HepG2 (cell line): ENCODE measurements at regions not wholly inside any gene's neighbourhood (a gene's known extent, or its start where the extent isn't known, plus 50 kb on each side); places are given as distances from the start of the nearest gene placed in this dataset.

Experiments
- ATAC-seq: fragments of 200-7000 bp; cut with Tn5 transposase; 3 replicates; pipeline ENCODE4 v1.9.1; 2020; ENCODE audit warnings: mild to moderate bottlenecking, moderate library complexity
- BruUV-seq: library from RNA; stranded (reverse); fragments of 400-500 nt; replicated peaks from 2 replicates; lab custom pipeline; 2021; lab: Mats Ljungman, UMichigan
- CTCF ChIA-PET: fragments of 300-600 bp; formaldehyde crosslinking; extraction: SDS; loops from one replicate; lab custom pipeline; 2021; ENCODE audit warnings: low total read pairs, inconsistent platforms, low intra/inter-chr PET ratio; lab: Yijun Ruan, JAX
- POLR2A ChIA-PET: fragments of 350-600 bp; sonication (Branson Sonifier 250); formaldehyde crosslinking; loops from one replicate; lab custom pipeline; 2020; ENCODE audit warnings: antibody characterized with exemption, inconsistent platforms; lab: Yijun Ruan, JAX
- DNase-seq: peaks from one replicate; pipeline ENCODE4 v3.0.0-alpha.2; 2015; ENCODE audit warnings: low spot score
- FAIRE-seq: peaks from 3 replicates; lab custom pipeline; 2011; peaks lifted over from hg19 to GRCh38; lab: Jason Lieb, UNC
- H2AFZ ChIP-seq: one replicate; pipeline ENCODE4 v1.6.1; 2011; ENCODE audit warnings: low read length, inconsistent platforms
- H3K27ac ChIP-seq: fragments of 300-600 bp; 3 replicates; pipeline ENCODE4 v1.8.0; 2011; ENCODE audit warnings: mixed run types, mild to moderate bottlenecking, mixed read lengths, low read length, inconsistent platforms; ENCODE audit not compliant: insufficient read depth; ENCODE audit errors: extremely low read length
- H3K27me3 ChIP-seq, 2 experiments: fragments of 200-600 bp in 1 of 2; 2 replicates in 1 of 2; 3 replicates in 1 of 2; pipeline versions ENCODE4 v1.6.0 to v1.8.0; 2011; ENCODE audit warnings: low read length in 2 of 2, mild to moderate bottlenecking in 2 of 2, moderate library complexity in 2 of 2, inconsistent platforms in 1 of 2; ENCODE audit not compliant: insufficient read depth in 2 of 2, control insufficient read depth in 1 of 2
- H3K36me3 ChIP-seq, 2 experiments: fragments of 200-600 bp in 1 of 2; replicated peaks in 1 of 2; 2 replicates in 1 of 2; 3 replicates in 1 of 2; pipeline versions ENCODE4 v1.5.1 to v1.8.0; 2011; ENCODE audit warnings: low read length in 2 of 2, inconsistent platforms in 1 of 2; ENCODE audit not compliant: insufficient read depth in 2 of 2, control insufficient read depth in 1 of 2
- H3K4me1 ChIP-seq: 2 replicates; pipeline ENCODE4 v1.5.1; 2012; ENCODE audit warnings: low read length, inconsistent platforms; ENCODE audit not compliant: insufficient read depth
- H3K4me2 ChIP-seq: 2 replicates; pipeline ENCODE4 v1.6.0; 2011; ENCODE audit warnings: low read depth, low read length, inconsistent platforms
- H3K4me3 ChIP-seq, 3 experiments: fragments of 200-600 bp in 1 of 3; sonication (generic), shearing (Covaris generic) in 1 of 3; replicated peaks in 1 of 3; 2 replicates each; pipeline ENCODE4 v1.5.1; 2011 to 2016; ENCODE audit warnings: low read length in 3 of 3, inconsistent platforms in 2 of 3, low read depth in 2 of 3, mild to moderate bottlenecking in 2 of 3, control low read depth in 1 of 3, mixed read lengths in 1 of 3; ENCODE audit not compliant: insufficient read depth in 1 of 3
- H3K79me2 ChIP-seq: one replicate; pipeline ENCODE4 v1.6.1; 2011; ENCODE audit warnings: low read length, inconsistent platforms; ENCODE audit not compliant: insufficient read depth
- H3K9ac ChIP-seq: 2 replicates; pipeline ENCODE4 v1.6.0; 2011; ENCODE audit warnings: mild to moderate bottlenecking, low read depth, low read length, inconsistent platforms; ENCODE audit not compliant: insufficient read depth
- H3K9me3 ChIP-seq: 2 replicates; pipeline ENCODE4 v1.5.1; 2012; ENCODE audit warnings: mild to moderate bottlenecking, low read length
- H4K20me1 ChIP-seq: 2 replicates; pipeline ENCODE4 v1.6.0; 2011; ENCODE audit warnings: inconsistent platforms, mild to moderate bottlenecking, low read length, moderate library complexity; ENCODE audit not compliant: insufficient read depth
- FOXJ3 ChIP-seq: sonication (generic); formaldehyde crosslinking; IDR thresholded peaks from 2 replicates; pipeline ENCODE4 v1.4.0; 2020; ENCODE audit warnings: missing genetic modification reagents, mild to moderate bottlenecking, borderline replicate concordance
- HHEX ChIP-seq: IDR thresholded peaks from 2 replicates; pipeline ENCODE4 v1.6.1; 2016; ENCODE audit warnings: control low read depth
- MAFF ChIP-seq: IDR thresholded peaks from 2 replicates; pipeline ENCODE4 v1.6.1; 2011; ENCODE audit warnings: low read depth, low read length, improper control_type of control experiment
- MAFK ChIP-seq, 2 experiments: IDR thresholded peaks in 1 of 2; conservative IDR thresholded peaks in 1 of 2; 2 replicates each; pipeline ENCODE4 v1.6.1; 2011; ENCODE audit warnings: improper control_type of control experiment in 2 of 2, low read length in 2 of 2
- MEF2D ChIP-seq: sonication (generic); formaldehyde crosslinking; IDR thresholded peaks from 2 replicates; pipeline ENCODE4 v1.5.1; 2020; ENCODE audit warnings: mild to moderate bottlenecking, missing genetic modification reagents
- ZNF883 ChIP-seq: sonication (generic); formaldehyde crosslinking; IDR thresholded peaks from 2 replicates; pipeline ENCODE4 v1.5.1; 2020; ENCODE audit warnings: mild to moderate bottlenecking, missing genetic modification reagents; ENCODE audit errors: not compliant biosample characterization
- WGBS: methylation state at CpG from one replicate; pipeline ENCODE4 v1.1.6; 2017; ENCODE audit warnings: low lambda C conversion rate; 5-methylcytosine and 5-hydroxymethylcytosine counted together
- in situ Hi-C: cut with HindIII; loops from 2 replicates; pipeline ENCODE4 v1.10.0; 2017; ENCODE audit warnings: low pct_unique_long_range_greater_than_20kb; ENCODE audit not compliant: extremely low pct_ligation_motif_present
- intact Hi-C: fragments of 100-400 bp; cut with micrococcal nuclease; formaldehyde crosslinking; loops from one replicate; pipeline ENCODE4 v1.10.0; 2022; ENCODE audit not compliant: unreplicated experiment

- POLR2A ChIA-PET, result no interaction called here
- Histone ChIP-seq H3K27me3 (no peaks in the 10 kb centered on the region), H2AFZ (no peak overlapping the region), H3K4me3 (no peak overlapping the region), H3K9ac (no peak overlapping the region), H4K20me1 (no peaks in the 10 kb centered on the region), H3K4me1 (no peaks in the 10 kb centered on the region), H3K79me2 (no peaks in the 10 kb centered on the region), H3K4me2 (no peak overlapping the region), H3K36me3 (no peaks in the 10 kb centered on the region), H3K9me3 (no peaks in the 10 kb centered on the region), H3K27ac (no peak overlapping the region)
- in situ Hi-C loops (no loop called here), intact Hi-C loops (no loop called here)
- WGBS, result 2% methylated on average over 1 of the region's 1 CpG
- no TSS peak for BruUV-seq
- no peak for TF ChIP-seq FOXJ3
- TF ChIP-seq MAFK (conservative IDR thresholded peaks at IDR 0.05 in 1 of 2, IDR thresholded peaks at IDR 0.05 in 1 of 2; ENCODE audit: low read length in 2 of 2), result peak in 1 of 2 experiments; percentile 44; a peak in 1 of 4 replicates
- no peak for TF ChIP-seq HHEX (CRISPR knock-in tag)
- FAIRE-seq (no peak), ATAC-seq (no peak), DNase-seq (no peak)
- CTCF ChIA-PET, result no interaction called here
Measured at GRCh38 chr2:164234074-164234473, 387.2 kb downstream of the GRB14 start.

DNA sequence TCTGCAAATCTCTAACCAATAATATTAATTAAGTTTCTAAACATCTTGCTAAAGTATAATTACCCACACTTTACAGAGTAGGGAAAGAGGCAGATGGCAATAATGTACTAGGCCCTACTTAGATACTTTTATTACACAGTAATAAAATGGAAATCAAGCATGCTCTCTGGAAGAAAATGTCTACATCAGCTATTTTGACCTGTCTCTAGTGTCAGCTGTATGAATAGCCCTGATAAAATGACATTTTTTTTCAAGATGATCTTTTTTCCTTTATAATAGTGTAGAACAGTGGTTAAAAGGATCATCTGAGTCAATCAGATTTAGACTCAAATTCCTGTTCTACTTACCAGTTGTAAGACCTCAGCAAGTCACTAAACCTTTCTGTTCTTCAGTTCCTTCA lies 397.3 kb downstream of the GRB14 start:
- H3K4me2 ChIP-seq, result no peak overlapping the region
- no peak overlapping the region for H3K27ac ChIP-seq
- H3K9ac ChIP-seq, result no peak overlapping the region
- TF ChIP-seq ZNF883 (CRISPR knock-in tag) (no peak), MEF2D (CRISPR knock-in tag) (no peak), MAFK (conservative IDR thresholded peaks at IDR 0.05 in 1 of 2, IDR thresholded peaks at IDR 0.05 in 1 of 2; ENCODE audit: low read length in 2 of 2) (peak; percentile 93 to 95), MAFF (peak; percentile 93)
- no peak for DNase-seq
- intact Hi-C loops (no loop called here), in situ Hi-C loops (no loop called here)
- no peak for ATAC-seq
- H3K4me1 ChIP-seq, result no peaks in the 10 kb centered on the region
- no peak for FAIRE-seq
- POLR2A ChIA-PET, result no interaction called here
- CTCF ChIA-PET, result no interaction called here
- no peak overlapping the region for H2AFZ ChIP-seq
- H3K4me3 ChIP-seq, result no peak overlapping the region
- BruUV-seq, result no TSS peak
- H3K79me2 ChIP-seq, result no peaks in the 10 kb centered on the region
- no peaks in the 10 kb centered on the region for H3K9me3 ChIP-seq
- no peaks in the 10 kb centered on the region for H4K20me1 ChIP-seq
- no peaks in the 10 kb centered on the region for H3K36me3 ChIP-seq
- H3K27me3 ChIP-seq, result no peaks in the 10 kb centered on the region
